Activated CD8-positive, alpha-beta memory T cell treated with anti-CD3 and anti-CD28 coated beads, Interleukin-2, amount 10 ng/mL, durations not matched to agents 7 days and 5 days (primary cell): ENCODE measurements at regions not wholly inside any gene's neighbourhood (a gene's known extent, or its start where the extent isn't known, plus 50 kb on each side); places are given as distances from the start of the nearest gene placed in this dataset.
A peak's percentile ranks its signal among the peaks of the same experiment; 100 is the strongest.

Experiments
- ATAC-seq: fragments of 150-1000 bp; cut with Tn5 transposase; one replicate; pipeline ENCODE4 v1.10.0; 2021; ENCODE audit warnings: moderate library complexity
- CTCF ChIA-PET: fragments of 350-600 bp; sonication (Branson Sonifier 250); formaldehyde crosslinking; loops from one replicate; lab custom pipeline; 2021; ENCODE audit warnings: antibody characterized with exemption; lab: Charles Lee
- DNase-seq: peaks from one replicate; pipeline ENCODE4 v3.0.0-alpha.2; 2020
- H3K27ac Mint-ChIP-seq: one replicate; pipeline ENCODE4 v1.8.0; 2021; ENCODE audit warnings: mild to moderate bottlenecking, mixed read lengths
- H3K27me3 Mint-ChIP-seq: one replicate; pipeline ENCODE4 v1.8.0; 2021; ENCODE audit warnings: mixed read lengths
- H3K36me3 Mint-ChIP-seq: one replicate; pipeline ENCODE4 v1.8.0; 2021; ENCODE audit warnings: mild to moderate bottlenecking, mixed read lengths
- H3K4me1 Mint-ChIP-seq: one replicate; pipeline ENCODE4 v1.8.0; 2021; ENCODE audit warnings: mixed read lengths
- H3K4me3 Mint-ChIP-seq: one replicate; pipeline ENCODE4 v1.8.0; 2021; ENCODE audit warnings: mild to moderate bottlenecking, moderate library complexity, mixed read lengths
- H3K9me3 Mint-ChIP-seq: one replicate; pipeline ENCODE4 v1.8.0; 2022; ENCODE audit warnings: low read depth, mixed read lengths

DNA sequence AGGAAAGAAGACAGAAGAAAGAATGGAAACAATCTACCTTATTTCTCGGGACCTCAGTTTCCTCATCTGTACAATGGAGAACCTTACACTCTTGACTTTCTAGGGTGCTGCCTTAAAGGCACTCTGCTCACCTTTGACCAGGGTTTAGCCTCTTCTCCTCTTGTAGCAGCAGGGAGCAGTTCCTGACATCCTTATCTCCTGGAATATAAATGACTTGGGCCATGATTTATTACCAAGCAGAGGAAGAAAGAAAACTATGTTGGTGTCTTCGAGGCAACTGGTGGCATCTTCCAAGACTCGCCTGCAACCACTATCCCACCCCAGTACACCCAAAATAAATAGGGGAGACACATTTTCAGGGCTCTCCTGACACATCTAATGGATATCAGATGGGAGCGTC, 314.2 kb downstream of the BUD13 start:
- Mint-ChIP-seq H3K27me3 (peaks cover 12% of the 10 kb centered on the region), H3K4me3 (no peak overlapping the region), H3K27ac (no peak overlapping the region), H3K9me3 (no peaks in the 10 kb centered on the region), H3K4me1 (no peaks in the 10 kb centered on the region), H3K36me3 (no peaks in the 10 kb centered on the region)
- CTCF ChIA-PET, result interaction anchor here (1.7 kb wide), 1 partner anchor 233 kb away, joined by 4 read pairs; no protein-coding TSS in a partner anchor
- no peak for ATAC-seq
- no peak for DNase-seq

DNA sequence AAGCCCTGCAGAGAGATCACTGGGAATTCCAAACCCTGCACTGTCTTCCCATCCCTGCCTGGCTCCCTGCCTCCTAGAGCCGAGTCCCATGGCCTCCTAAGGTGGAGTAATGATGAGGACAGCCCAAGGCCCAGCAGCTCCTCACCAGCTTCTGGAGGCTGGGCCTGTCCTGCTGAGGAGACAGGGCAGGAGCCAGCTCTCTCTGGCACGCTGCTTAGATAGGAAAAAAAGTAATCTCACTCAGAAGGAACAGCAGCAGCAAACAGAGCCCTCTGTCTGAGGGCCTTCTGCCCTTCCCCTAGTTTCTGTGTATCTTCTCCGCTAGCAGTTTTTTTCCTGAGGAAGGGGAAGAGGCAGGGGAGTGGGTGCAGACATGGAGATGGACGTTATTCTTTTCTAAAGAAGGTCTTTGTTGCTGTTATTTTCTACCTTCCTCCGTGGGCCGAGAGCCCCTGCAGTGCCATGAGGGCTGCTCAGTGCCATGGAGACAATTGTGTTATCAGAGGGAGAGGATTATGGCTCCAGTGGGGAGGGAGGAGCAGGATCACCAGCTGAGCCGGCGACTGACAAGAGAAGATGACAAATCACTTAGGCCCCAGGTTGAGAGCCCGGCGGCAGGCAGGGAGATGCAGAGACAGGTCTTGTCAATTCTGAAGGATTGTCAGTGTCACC, 315.3 kb downstream of the BUD13 start:
- DNase-seq, result no peak

DNA sequence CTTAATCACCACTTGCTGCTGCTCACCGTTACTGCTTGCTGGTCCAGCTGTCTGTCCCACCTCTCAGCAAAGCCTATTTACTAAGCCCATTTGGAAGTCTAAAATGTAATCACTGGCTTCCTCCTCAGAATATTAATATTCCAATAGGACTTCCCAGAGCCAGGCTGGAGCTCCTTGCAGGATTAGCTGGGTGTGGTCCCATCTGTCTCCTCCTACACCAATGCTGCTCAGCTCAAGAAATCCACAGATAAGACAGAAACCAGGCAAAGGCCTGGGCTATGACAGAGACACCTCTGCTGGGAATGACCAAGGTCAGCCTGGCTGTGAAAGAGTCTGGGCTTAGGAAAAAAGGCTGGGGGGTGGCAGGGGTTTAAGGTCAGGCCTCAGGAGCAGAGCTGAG, 317.8 kb downstream of the BUD13 start:
- no peaks in the 10 kb centered on the region for H3K36me3 Mint-ChIP-seq
- no peaks in the 10 kb centered on the region for H3K4me1 Mint-ChIP-seq
- ATAC-seq, result no peak
- CTCF ChIA-PET, result interaction anchor here (1.4 to 3.1 kb wide), 2 partner anchors 13 to 236 kb away, joined by 3 to 12 read pairs; no protein-coding TSS in a partner anchor
- no peak overlapping the region for H3K27ac Mint-ChIP-seq
- H3K27me3 Mint-ChIP-seq, result peaks cover 7% of the 10 kb centered on the region
- no peak overlapping the region for H3K4me3 Mint-ChIP-seq
- H3K9me3 Mint-ChIP-seq, result no peaks in the 10 kb centered on the region
- DNase-seq, result no peak

More for the DNA sequence above, 315.3 kb downstream of the BUD13 start:
- H3K4me1 Mint-ChIP-seq, result no peaks in the 10 kb centered on the region
- CTCF ChIA-PET, result interaction anchor here (1.7 kb wide), 1 partner anchor 234 kb away, joined by 4 read pairs; no protein-coding TSS in a partner anchor
- H3K27me3 Mint-ChIP-seq, result peaks cover 10% of the 10 kb centered on the region
- no peaks in the 10 kb centered on the region for H3K9me3 Mint-ChIP-seq
- no peak overlapping the region for H3K4me3 Mint-ChIP-seq
- no peak for ATAC-seq
- H3K27ac Mint-ChIP-seq, result no peak overlapping the region
- no peaks in the 10 kb centered on the region for H3K36me3 Mint-ChIP-seq

DNA sequence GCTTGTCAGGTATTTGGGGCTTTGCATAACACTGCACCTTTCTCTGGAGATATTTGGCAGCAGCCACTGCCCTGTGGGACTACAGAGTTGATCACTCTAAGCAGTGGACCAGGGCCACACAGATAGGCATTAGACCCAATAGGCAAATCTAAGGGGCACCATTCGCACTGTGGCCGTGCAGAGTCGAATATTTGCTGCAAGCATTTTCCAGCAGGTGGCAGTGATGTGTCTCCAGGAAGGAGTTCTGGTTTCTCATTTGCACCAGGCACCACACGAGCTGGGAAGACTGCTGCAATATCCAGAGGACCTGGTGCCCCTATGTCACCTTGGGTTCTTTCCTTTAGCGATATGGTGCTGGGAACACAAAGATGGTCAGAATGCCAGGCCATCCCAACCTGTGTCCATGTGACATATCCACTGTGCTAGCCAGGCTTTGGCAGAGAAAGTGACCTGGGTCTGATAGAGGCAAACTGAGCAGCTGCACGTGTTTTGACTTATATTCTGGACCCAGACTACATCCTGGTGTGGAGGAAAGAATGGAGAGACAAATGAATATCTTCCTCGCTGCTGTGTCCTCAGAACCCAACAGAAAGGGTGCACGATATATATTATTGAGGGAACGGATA, 318.7 kb downstream of the BUD13 start:
- peaks cover 2% of the 10 kb centered on the region for H3K27me3 Mint-ChIP-seq
- no peak overlapping the region for H3K27ac Mint-ChIP-seq
- CTCF ChIA-PET, result interaction anchor here (0.8 to 3.1 kb wide), 2 partner anchors 187 to 237 kb away, joined by 3 to 12 read pairs; no protein-coding TSS in a partner anchor
- no peaks in the 10 kb centered on the region for H3K9me3 Mint-ChIP-seq
- no peaks in the 10 kb centered on the region for H3K36me3 Mint-ChIP-seq
- peak; percentile 47 for DNase-seq
- H3K4me3 Mint-ChIP-seq, result no peak overlapping the region
- ATAC-seq, result no peak
- H3K4me1 Mint-ChIP-seq, result no peaks in the 10 kb centered on the region

DNA sequence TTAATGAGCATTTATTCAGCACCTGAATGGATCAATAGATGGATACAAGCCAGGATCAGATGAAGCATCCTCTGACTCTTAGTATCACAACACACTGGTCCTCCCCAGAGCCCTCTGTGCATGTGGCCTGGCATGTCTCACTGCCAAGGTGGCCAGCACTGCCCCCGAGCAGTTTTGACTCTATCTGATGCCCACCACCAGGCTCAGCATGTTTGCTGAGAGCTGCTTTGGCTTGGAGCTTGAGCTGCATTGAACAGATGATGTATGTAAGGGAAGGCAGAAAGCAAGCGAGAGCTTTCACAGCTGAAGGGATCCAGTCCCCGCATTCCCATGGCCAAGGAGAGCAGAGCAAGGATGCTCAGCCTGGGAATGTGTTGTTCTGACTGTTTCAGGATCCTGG, 320.3 kb downstream of the BUD13 start:
- CTCF ChIA-PET, result no interaction called here
- DNase-seq (no peak), ATAC-seq (no peak)
- Mint-ChIP-seq H3K36me3 (no peaks in the 10 kb centered on the region), H3K27ac (no peak overlapping the region), H3K4me1 (no peaks in the 10 kb centered on the region), H3K4me3 (no peak overlapping the region), H3K9me3 (no peaks in the 10 kb centered on the region), H3K27me3 (peaks cover 3% of the 10 kb centered on the region)

DNA sequence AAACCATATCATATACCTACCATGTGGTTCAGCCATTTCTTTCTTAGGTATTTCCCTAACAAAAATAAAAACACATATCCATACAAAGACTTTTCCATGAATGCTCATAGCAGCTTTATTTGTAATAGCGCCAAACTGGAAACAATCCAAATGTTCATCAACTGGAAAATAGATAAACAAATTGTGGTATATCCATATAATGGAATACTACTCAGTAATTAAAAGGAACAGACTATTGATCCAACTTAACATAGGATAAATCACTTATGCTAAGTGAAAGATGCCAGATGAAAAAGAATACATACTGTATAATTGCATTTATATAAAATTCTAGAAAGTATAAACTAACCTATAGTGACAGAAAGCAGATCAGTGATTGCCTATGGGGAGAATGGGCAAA, 323.3 kb downstream of the BUD13 start:
- CTCF ChIA-PET, result no interaction called here
- Mint-ChIP-seq H3K27ac (no peak overlapping the region), H3K4me1 (no peaks in the 10 kb centered on the region), H3K9me3 (no peaks in the 10 kb centered on the region), H3K27me3 (peaks cover 16% of the 10 kb centered on the region), H3K4me3 (no peak overlapping the region), H3K36me3 (no peaks in the 10 kb centered on the region)
- ATAC-seq (no peak), DNase-seq (no peak)

DNA sequence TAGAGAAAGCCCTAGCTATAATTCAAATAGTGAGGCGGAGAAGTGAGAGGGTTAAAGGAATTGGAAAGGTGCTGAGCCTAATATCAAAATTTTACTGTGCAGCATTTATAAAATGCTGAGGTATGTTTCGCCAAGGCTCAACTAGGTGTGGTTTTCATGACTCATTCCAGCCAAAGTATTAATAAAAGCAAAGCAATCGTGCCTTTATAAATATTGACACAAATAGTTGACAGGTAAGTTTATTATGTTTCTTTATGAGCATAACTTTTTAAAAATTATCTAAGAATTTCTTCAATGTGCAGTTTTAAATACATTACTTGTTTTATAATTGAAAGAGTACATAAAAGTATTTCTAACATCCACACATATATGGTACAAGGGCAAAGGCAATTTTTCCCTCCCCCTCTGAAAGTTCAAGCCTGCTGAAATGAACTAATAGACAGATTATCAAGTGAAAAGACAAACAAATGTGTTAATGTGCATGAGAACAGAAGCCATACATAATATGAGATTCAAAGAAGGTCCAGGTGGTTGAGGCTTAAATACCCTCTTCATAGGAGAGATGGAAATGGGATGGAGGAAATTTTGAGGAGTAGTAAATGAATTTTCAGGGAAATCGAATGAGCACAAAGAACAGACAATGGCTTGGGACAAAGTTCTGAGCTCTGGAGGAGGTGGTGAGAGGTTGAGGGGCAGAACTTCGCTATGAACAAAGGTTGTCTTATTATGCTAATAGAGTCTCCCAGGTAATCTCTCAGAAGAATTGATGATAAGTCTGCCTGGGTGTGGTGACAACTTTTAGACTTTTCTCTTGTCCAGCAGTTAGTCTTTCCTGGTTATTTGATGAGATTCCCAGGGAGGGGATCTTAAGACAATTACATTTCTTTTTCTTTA, 326.5 kb downstream of the BUD13 start:
- Mint-ChIP-seq H3K4me3 (no peak overlapping the region), H3K27ac (no peak overlapping the region), H3K9me3 (no peaks in the 10 kb centered on the region), H3K27me3 (peaks cover 16% of the 10 kb centered on the region), H3K4me1 (no peaks in the 10 kb centered on the region), H3K36me3 (no peaks in the 10 kb centered on the region)
- CTCF ChIA-PET, result no interaction called here
- ATAC-seq (no peak), DNase-seq (no peak)

DNA sequence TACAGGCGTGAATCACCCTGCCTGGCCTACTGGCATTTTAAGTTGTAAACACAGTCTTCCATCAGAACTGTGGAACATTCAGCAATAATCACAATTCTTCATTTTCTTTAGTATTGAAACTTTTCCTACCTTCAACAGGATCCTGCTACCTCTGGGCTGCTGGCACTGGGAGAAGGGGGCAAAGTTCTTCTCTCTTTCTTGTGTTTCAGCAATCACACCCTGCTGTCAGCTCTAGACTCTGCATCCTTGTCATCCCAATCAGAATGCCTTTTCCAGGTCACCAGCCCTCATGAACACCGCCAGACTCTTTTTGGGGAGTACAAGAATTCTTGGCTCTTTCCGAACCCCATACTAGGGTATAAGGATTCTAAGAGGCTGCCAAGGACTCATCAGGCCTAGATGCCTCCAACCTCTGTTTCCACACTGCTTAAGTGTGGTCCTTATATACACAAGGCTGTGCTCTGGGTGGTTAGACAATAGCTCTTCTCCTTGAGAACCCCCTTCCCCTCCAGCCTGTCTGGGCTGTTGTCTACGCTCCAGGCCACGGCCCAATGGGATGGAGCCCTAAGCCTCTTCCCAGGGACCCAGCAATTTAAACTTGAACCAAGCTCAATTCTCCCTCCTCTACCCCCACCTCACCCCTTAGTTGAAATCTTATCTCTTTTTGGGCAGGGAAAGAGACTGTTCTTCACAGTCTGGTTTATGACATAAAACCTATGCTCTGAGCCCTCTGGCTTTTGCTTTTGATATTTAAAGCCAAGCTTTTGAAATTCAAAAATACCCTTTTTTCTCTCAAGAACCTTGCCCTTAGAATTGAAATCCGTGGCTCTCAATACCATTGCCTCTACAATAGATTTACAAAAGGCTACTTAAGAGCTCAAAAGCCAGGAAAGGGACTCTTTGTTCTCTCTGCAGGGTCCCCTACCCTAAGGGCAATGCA, 327.4 kb downstream of the BUD13 start:
- DNase-seq, result no peak
- H3K9me3 Mint-ChIP-seq, result no peaks in the 10 kb centered on the region
- H3K4me3 Mint-ChIP-seq, result no peak overlapping the region
- H3K27ac Mint-ChIP-seq, result no peak overlapping the region
- CTCF ChIA-PET, result no interaction called here
- no peak for ATAC-seq
- H3K36me3 Mint-ChIP-seq, result no peaks in the 10 kb centered on the region
- H3K4me1 Mint-ChIP-seq, result no peaks in the 10 kb centered on the region
- H3K27me3 Mint-ChIP-seq, result peaks cover 16% of the 10 kb centered on the region

DNA sequence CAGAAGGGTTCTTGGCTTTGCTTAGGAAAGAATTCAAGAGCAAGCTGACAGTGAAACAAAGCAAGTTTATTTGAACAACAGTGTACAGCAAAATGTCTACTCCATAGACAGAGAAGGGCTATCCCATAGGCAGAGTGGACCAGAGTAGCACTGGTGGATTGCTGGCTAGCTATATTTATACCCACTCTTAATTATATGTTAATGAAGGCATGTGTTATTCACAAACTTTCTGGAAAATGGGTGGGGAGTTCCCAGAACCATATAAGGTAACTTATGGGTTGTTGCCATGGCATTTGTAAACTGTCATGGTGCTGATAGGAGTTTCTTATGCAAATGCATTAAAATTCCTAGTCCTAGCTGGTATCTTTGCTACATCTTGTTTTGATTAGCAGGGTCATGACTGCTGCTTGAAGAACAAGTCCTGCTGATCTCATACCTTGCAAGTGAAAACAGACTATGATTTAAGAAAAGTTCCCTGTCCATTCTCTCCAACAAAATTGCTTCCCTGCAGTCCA, 330.5 kb downstream of the BUD13 start:
- CTCF ChIA-PET, result no interaction called here
- H3K36me3 Mint-ChIP-seq, result no peaks in the 10 kb centered on the region
- H3K9me3 Mint-ChIP-seq, result no peaks in the 10 kb centered on the region
- DNase-seq, result no peak
- peaks cover 13% of the 10 kb centered on the region for H3K27me3 Mint-ChIP-seq
- H3K4me1 Mint-ChIP-seq, result no peaks in the 10 kb centered on the region
- no peak overlapping the region for H3K27ac Mint-ChIP-seq
- no peak for ATAC-seq
- no peak overlapping the region for H3K4me3 Mint-ChIP-seq

DNA sequence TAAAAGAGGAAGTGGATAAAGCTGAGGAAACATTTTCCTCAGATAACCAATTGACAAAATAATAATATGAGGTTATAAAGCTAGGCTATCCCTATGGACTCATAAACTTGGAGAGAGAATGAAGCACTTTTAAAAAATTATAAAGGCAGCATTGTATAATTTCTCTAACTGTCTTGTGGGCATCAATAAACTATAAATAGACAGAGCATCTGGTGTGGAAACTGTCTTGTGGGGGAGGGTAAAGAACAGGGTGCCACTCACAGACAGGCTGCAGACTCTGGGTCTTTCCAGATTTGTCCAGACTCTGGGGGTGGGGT, 333.5 kb downstream of the BUD13 start:
- no peak for ATAC-seq
- CTCF ChIA-PET, result no interaction called here
- no peaks in the 10 kb centered on the region for H3K4me1 Mint-ChIP-seq

DNA sequence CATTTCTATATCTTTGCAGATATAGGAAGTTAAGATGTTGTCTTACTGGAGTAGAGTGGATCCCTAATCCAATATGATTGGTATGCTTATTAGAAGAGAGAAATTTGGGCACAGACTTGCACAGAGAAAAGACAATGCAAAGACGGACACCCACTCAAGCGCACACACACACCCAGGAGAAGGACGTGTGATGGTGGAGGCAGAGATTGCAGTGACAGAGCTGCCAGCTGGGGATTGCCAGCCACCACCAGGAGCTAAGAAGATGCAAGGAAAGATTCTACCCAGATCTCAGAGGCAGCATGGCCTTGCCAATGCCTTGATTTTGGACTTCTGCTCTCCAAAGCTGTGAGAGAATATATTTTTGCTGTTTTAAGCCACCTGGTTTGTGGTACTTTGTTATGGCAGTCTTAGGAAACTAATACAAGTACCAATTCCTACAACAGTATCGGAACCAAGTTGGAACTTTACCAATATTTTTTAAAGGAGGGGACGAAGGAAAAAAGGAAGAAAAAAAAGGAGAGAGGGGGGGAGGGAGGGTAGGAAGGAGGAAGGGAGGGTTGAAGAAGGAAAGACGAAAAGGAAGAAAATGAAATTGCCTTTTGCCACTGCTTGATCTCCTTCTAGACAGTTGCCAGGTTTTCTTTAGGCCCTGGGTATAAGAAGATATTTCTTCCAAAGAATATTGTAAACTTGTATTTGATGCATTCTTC, 334.0 kb downstream of the BUD13 start:
- no peak overlapping the region for H3K27ac Mint-ChIP-seq
- no peak overlapping the region for H3K4me3 Mint-ChIP-seq
- H3K36me3 Mint-ChIP-seq, result no peaks in the 10 kb centered on the region
- DNase-seq (no peak), ATAC-seq (no peak)
- H3K27me3 Mint-ChIP-seq, result no peaks in the 10 kb centered on the region
- no peaks in the 10 kb centered on the region for H3K4me1 Mint-ChIP-seq
- CTCF ChIA-PET, result no interaction called here
- H3K9me3 Mint-ChIP-seq, result no peaks in the 10 kb centered on the region

More for the DNA sequence above, 333.5 kb downstream of the BUD13 start:
- H3K36me3 Mint-ChIP-seq, result no peaks in the 10 kb centered on the region
- H3K9me3 Mint-ChIP-seq, result no peaks in the 10 kb centered on the region
- H3K4me3 Mint-ChIP-seq, result no peak overlapping the region
- no peak overlapping the region for H3K27ac Mint-ChIP-seq
- no peaks in the 10 kb centered on the region for H3K27me3 Mint-ChIP-seq
- no peak for DNase-seq

DNA sequence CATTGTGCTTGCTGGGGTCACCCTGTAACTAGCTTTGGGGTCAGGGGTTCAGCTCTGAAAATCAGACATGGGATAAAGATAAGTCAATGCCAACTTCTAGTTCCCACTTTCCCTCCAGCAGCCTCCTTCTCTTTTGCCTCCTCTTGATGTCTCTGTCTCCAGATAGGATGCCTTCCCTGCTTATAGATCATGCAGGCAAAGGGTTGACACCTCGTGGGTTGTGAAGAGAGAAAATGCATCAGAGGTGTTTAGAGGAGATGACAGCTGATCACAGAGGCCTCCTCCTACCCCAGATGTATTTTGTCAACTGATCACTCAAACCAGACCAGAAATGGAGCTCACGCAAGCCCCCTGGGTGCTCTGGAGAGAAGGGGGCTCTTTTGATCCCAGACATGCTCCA, 337.8 kb downstream of the BUD13 start:
- Mint-ChIP-seq H3K27ac (no peak overlapping the region), H3K4me3 (no peak overlapping the region), H3K27me3 (no peaks in the 10 kb centered on the region), H3K9me3 (no peaks in the 10 kb centered on the region), H3K4me1 (no peaks in the 10 kb centered on the region), H3K36me3 (no peaks in the 10 kb centered on the region)
- ATAC-seq, result no peak
- CTCF ChIA-PET, result no interaction called here
- DNase-seq, result no peak
